H1 (cell line): ENCODE measurements at regions not wholly inside any gene's neighbourhood (a gene's known extent, or its start where the extent isn't known, plus 50 kb on each side); places are given as distances from the start of the nearest gene placed in this dataset.

Experiments used
- CTCF ChIA-PET: fragments of 300-600 bp; sonication (Branson Sonifier 250); formaldehyde crosslinking; loops from one replicate; lab custom pipeline; 2021; ENCODE audit not compliant: partially characterized antibody; lab: Charles Lee
- POLR2A ChIA-PET: fragments of 300-600 bp; sonication (Branson Sonifier 250); formaldehyde crosslinking; loops from one replicate; lab custom pipeline; 2021; ENCODE audit warnings: inconsistent platforms; ENCODE audit not compliant: partially characterized antibody; lab: Charles Lee
- DNase-seq, 2 experiments: peaks; one replicate each; pipeline versions ENCODE4 v3.0.0 to v3.0.0-alpha.2; 2010 to 2022; ENCODE audit warnings: low spot score in 2 of 2, low read depth in 1 of 2, mixed read lengths in 1 of 2
- FAIRE-seq: peaks from 2 replicates; lab custom pipeline; 2011; peaks lifted over from hg19 to GRCh38; lab: Jason Lieb, UNC
- H2AFZ ChIP-seq: 2 replicates; pipeline ENCODE4 v1.8.1; 2012; ENCODE audit warnings: low read length, inconsistent platforms
- H2AK5ac ChIP-seq: 2 replicates; pipeline ENCODE4 v1.6.1; 2013; ENCODE audit warnings: low read depth, low read length
- H2BK120ac ChIP-seq: replicated peaks from 2 replicates; pipeline ENCODE3; 2013; ENCODE audit warnings: low read depth, low read length, inconsistent platforms
- H2BK12ac ChIP-seq: 2 replicates; pipeline ENCODE4 v1.6.1; 2013; ENCODE audit warnings: low read depth, low read length
- H2BK15ac ChIP-seq: 2 replicates; pipeline ENCODE4 v1.6.1; 2013; ENCODE audit warnings: low read length
- H2BK20ac ChIP-seq: 2 replicates; pipeline ENCODE4 v1.6.1; 2013; ENCODE audit warnings: low read length
- H2BK5ac ChIP-seq: 2 replicates; pipeline ENCODE4 v1.6.1; 2013; ENCODE audit warnings: low read depth, low read length
- H3K14ac ChIP-seq: 2 replicates; pipeline ENCODE4 v1.6.1; 2013; ENCODE audit warnings: inconsistent platforms; ENCODE audit not compliant: insufficient read length
- H3K18ac ChIP-seq: 2 replicates; pipeline ENCODE4 v1.6.1; 2013; ENCODE audit warnings: low read length; ENCODE audit errors: extremely low read depth
- H3K23ac ChIP-seq: 2 replicates; pipeline ENCODE4 v1.6.1; 2013; ENCODE audit warnings: inconsistent platforms; ENCODE audit not compliant: insufficient read length
- H3K23me2 ChIP-seq: 2 replicates; pipeline ENCODE4 v1.6.1; 2013; ENCODE audit warnings: low read depth, low read length
- H3K27ac ChIP-seq: 2 replicates; pipeline ENCODE4 v1.6.1; 2011; ENCODE audit warnings: low read depth, low read length, inconsistent platforms
- H3K27me3 ChIP-seq, 4 experiments: replicated peaks in 1 of 4; 1 replicate in 1 of 4; 2 replicates in 3 of 4; pipeline versions ENCODE4 v1.6.1 to v1.8.1; 2011 to 2013; ENCODE audit warnings: low read length in 3 of 4, mild to moderate bottlenecking in 3 of 4, inconsistent platforms in 2 of 4, mixed read lengths in 2 of 4, moderate library complexity in 1 of 4; ENCODE audit not compliant: control insufficient read depth in 3 of 4, insufficient read depth in 3 of 4; ENCODE audit errors: extremely low read depth in 1 of 4
- H3K36me3 ChIP-seq, 4 experiments: 2 replicates each; pipeline versions ENCODE4 v1.6.1 to v1.8.1; 2011 to 2013; ENCODE audit warnings: mild to moderate bottlenecking in 4 of 4, low read length in 3 of 4, moderate library complexity in 2 of 4, control low read depth in 1 of 4, inconsistent platforms in 1 of 4; ENCODE audit not compliant: insufficient read depth in 4 of 4, control insufficient read depth in 2 of 4
- H3K4ac ChIP-seq: replicated peaks from 2 replicates; pipeline ENCODE3; 2013; ENCODE audit warnings: low read length, low read depth, mixed read lengths, inconsistent platforms; ENCODE audit not compliant: insufficient read length
- H3K4me1 ChIP-seq, 4 experiments: replicated peaks in 1 of 4; 1 replicate in 1 of 4; 2 replicates in 3 of 4; pipeline versions ENCODE4 v1.6.1 to v1.8.1; 2011 to 2013; ENCODE audit warnings: low read length in 3 of 4, inconsistent platforms in 2 of 4, mixed read lengths in 1 of 4; ENCODE audit not compliant: insufficient read depth in 4 of 4, control insufficient read depth in 3 of 4
- H3K4me2 ChIP-seq, 2 experiments: 2 replicates each; pipeline versions ENCODE4 v1.6.1 to v1.8.1; 2011 to 2013; ENCODE audit warnings: low read depth in 2 of 2, low read length in 2 of 2, control low read depth in 1 of 2, inconsistent platforms in 1 of 2, mild to moderate bottlenecking in 1 of 2; ENCODE audit not compliant: insufficient read depth in 1 of 2
- H3K4me3 ChIP-seq, 4 experiments: fragments of 200-600, 300-600 bp in 1 of 4; sonication (generic), shearing (Covaris generic), sonication (Bioruptor Twin) in 1 of 4; 2 replicates each; pipeline versions ENCODE4 v1.5.1 to v1.8.1; 2011 to 2016; ENCODE audit warnings: low read length in 4 of 4, low read depth in 3 of 4, control low read depth in 2 of 4, inconsistent platforms in 2 of 4, mild to moderate bottlenecking in 2 of 4, mixed read lengths in 1 of 4, moderate library complexity in 1 of 4; ENCODE audit not compliant: insufficient read depth in 2 of 4; ENCODE audit errors: extremely low read depth in 1 of 4
- H3K56ac ChIP-seq: replicated peaks from 2 replicates; pipeline ENCODE3; 2013; ENCODE audit warnings: low read depth, mild to moderate bottlenecking, mixed read lengths, low read length, inconsistent platforms; ENCODE audit not compliant: insufficient read length
- H3K79me1 ChIP-seq: 2 replicates; pipeline ENCODE4 v1.6.1; 2013; ENCODE audit warnings: low read depth, low read length, control low read depth
- H3K79me2 ChIP-seq, 2 experiments: 2 replicates each; pipeline versions ENCODE4 v1.6.1 to v1.8.1; 2012 to 2013; ENCODE audit warnings: low read length in 2 of 2, mild to moderate bottlenecking in 2 of 2, inconsistent platforms in 1 of 2; ENCODE audit not compliant: insufficient read depth in 2 of 2, control insufficient read depth in 1 of 2
- H3K9ac ChIP-seq, 4 experiments: replicated peaks in 1 of 4; 1 replicate in 1 of 4; 2 replicates in 3 of 4; pipeline versions ENCODE4 v1.6.1 to v1.8.1; 2011 to 2013; ENCODE audit warnings: low read depth in 3 of 4, low read length in 3 of 4, control low read depth in 2 of 4, mild to moderate bottlenecking in 2 of 4, moderate library complexity in 2 of 4, inconsistent platforms in 1 of 4; ENCODE audit errors: extremely low read depth in 1 of 4
- H3K9me3 ChIP-seq, 2 experiments: 2 replicates each; pipeline versions ENCODE4 v1.6.1 to v1.8.1; 2012 to 2013; ENCODE audit warnings: mild to moderate bottlenecking in 2 of 2, moderate library complexity in 2 of 2, control low read depth in 1 of 2, inconsistent platforms in 1 of 2, low read depth in 1 of 2, low read length in 1 of 2, mixed read lengths in 1 of 2; ENCODE audit not compliant: insufficient read depth in 2 of 2
- H4K20me1 ChIP-seq, 2 experiments: replicated peaks in 1 of 2; 2 replicates each; pipeline versions ENCODE3 to v1.8.1; 2011 to 2013; ENCODE audit warnings: inconsistent platforms in 2 of 2, low read length in 2 of 2, mild to moderate bottlenecking in 1 of 2; ENCODE audit not compliant: insufficient read depth in 2 of 2, control insufficient read depth in 1 of 2
- H4K5ac ChIP-seq: 2 replicates; pipeline ENCODE4 v1.6.1; 2013; ENCODE audit warnings: low read length, low read depth, mixed read lengths, inconsistent platforms; ENCODE audit not compliant: insufficient read length
- H4K8ac ChIP-seq: 2 replicates; pipeline ENCODE4 v1.8.0; 2013; ENCODE audit warnings: mild to moderate bottlenecking, moderate library complexity, low read length, inconsistent platforms; ENCODE audit not compliant: insufficient read depth; ENCODE audit errors: extremely low read depth
- H4K91ac ChIP-seq: replicated peaks from 2 replicates; pipeline ENCODE3; 2013; ENCODE audit warnings: low read length, mixed read lengths, inconsistent platforms; ENCODE audit not compliant: insufficient read length
- ASH2L ChIP-seq: fragments of 200-600, 300-600 bp; sonication (generic); IDR thresholded peaks from one replicate; pipeline ENCODE4 v1.7.1; 2017; ENCODE audit warnings: low read length
- BCL11A ChIP-seq, 2 experiments: IDR thresholded peaks; one replicate each; pipeline ENCODE4 v1.6.1; 2011; ENCODE audit warnings: low read depth in 2 of 2, low read length in 2 of 2, mild to moderate bottlenecking in 2 of 2
- BRCA1 ChIP-seq: IDR thresholded peaks from 2 replicates; pipeline ENCODE4 v1.6.1; 2012; ENCODE audit warnings: low read depth, low read length, improper control_type of control experiment
- GABPA ChIP-seq: IDR thresholded peaks from 2 replicates; pipeline ENCODE4 v1.6.1; 2011; ENCODE audit warnings: mild to moderate bottlenecking, low read length, moderate library complexity, borderline replicate concordance; ENCODE audit not compliant: insufficient read depth
- HDAC2 ChIP-seq, 2 experiments: fragments of 300-600 bp in 1 of 2; sonication (generic) in 1 of 2; IDR thresholded peaks; 2 replicates each; pipeline ENCODE4 v1.6.1; 2011 to 2012; ENCODE audit warnings: low read depth in 2 of 2, low read length in 2 of 2, mild to moderate bottlenecking in 2 of 2, moderate library complexity in 2 of 2, borderline replicate concordance in 1 of 2, inconsistent platforms in 1 of 2
- MAFK ChIP-seq: IDR thresholded peaks from 2 replicates; pipeline ENCODE4 v1.6.1; 2012; ENCODE audit warnings: low read depth, mild to moderate bottlenecking, improper control_type of control experiment, low read length
- SP1 ChIP-seq: IDR thresholded peaks from 2 replicates; pipeline ENCODE4 v1.6.1; 2011; ENCODE audit warnings: low read depth, low read length
- YY1 ChIP-seq: IDR thresholded peaks from 2 replicates; pipeline ENCODE4 v1.6.1; 2011; ENCODE audit warnings: low read depth, mild to moderate bottlenecking, low read length
- WGBS, 2 experiments: shearing (Covaris generic) in 1 of 2; methylation state at CpG; one replicate each; pipeline versions ENCODE4 v1.1.6 to v1.1.7; 2013 to 2015; ENCODE audit warnings: low lambda C conversion rate in 2 of 2, mixed read lengths in 2 of 2, inconsistent platforms in 1 of 2, low coverage in 1 of 2, missing lambda C conversion rate in 1 of 2; ENCODE audit not compliant: insufficient replicate concordance in 2 of 2, insufficient coverage in 1 of 2, insufficient read length in 1 of 2; ENCODE audit errors: extremely low coverage in 1 of 2, missing lambda C conversion rate in 1 of 2; 5-methylcytosine and 5-hydroxymethylcytosine counted together

DNA sequence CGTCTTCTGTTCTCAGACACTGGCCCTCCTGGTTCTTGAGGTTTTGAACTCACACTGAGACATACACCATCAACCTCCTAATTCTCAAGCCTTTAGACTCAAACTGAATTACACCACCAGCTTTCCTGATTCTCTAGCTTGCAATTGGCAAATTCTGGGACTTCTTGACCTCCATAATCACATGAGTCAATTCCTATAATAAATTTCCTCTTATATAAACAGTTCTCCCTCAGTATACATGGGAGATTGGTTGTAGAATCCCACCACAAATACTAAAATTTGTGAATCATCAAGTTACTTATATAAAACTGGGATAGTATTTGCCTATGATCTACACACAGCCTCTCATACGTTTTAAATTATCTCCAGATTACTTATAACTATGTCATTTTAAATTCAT is 162.2 kb downstream of the DIO2 start:
- Histone ChIP-seq H2BK120ac (no peak overlapping the region), H2BK5ac (no peak overlapping the region), H3K27me3 (no peaks in the 10 kb centered on the region), H3K79me1 (no peaks in the 10 kb centered on the region), H2AK5ac (no peak overlapping the region)
- CTCF ChIA-PET, result interaction anchor here (1.3 to 3.3 kb wide), 2 partner anchors 7 to 149 kb away, joined by 3 to 11 read pairs; no protein-coding TSS in a partner anchor
- DNase-seq, result no peak
- FAIRE-seq, result peak; percentile 45
- no peak for TF ChIP-seq BRCA1
- no peak for TF ChIP-seq GABPA
- TF ChIP-seq MAFK, result no peak
- no peak for TF ChIP-seq HDAC2 (IDR thresholded peaks at IDR 0.05; ENCODE audit: borderline replicate concordance in 1 of 2, low read depth in 2 of 2, low read length in 2 of 2)
- TF ChIP-seq BCL11A (IDR thresholded peaks at IDR 0.05; ENCODE audit: low read depth in 2 of 2, low read length in 2 of 2), result no peak
- no peak for TF ChIP-seq ASH2L
- TF ChIP-seq SP1, result no peak
- TF ChIP-seq YY1, result no peak
- TF ChIP-seq, all 59 proteins: peak for 0
- WGBS, 2 experiments, result 87% methylated on average over 2 of the region's 2 CpGs; no CpG with 5 or more reads in 1 of the 2 experiments
- Histone ChIP-seq H3K4me1 (no peaks in the 10 kb centered on the region), H2BK12ac (no peak overlapping the region), H3K9me3 (no peaks in the 10 kb centered on the region), H3K18ac (no peak overlapping the region), H3K14ac (no peak overlapping the region), H3K79me2 (no peaks in the 10 kb centered on the region), H3K9ac (no peak overlapping the region), H3K23ac (no peak overlapping the region), H2BK15ac (no peak overlapping the region), H4K5ac (no peak overlapping the region), H2BK20ac (no peak overlapping the region), H4K91ac (no peak overlapping the region), H3K23me2 (no peaks in the 10 kb centered on the region), H4K8ac (no peak overlapping the region), H3K4ac (no peak overlapping the region), H3K4me3 (no peak overlapping the region), H3K27ac (no peak overlapping the region), H3K4me2 (0 out of 4 replicates have a peak overlapping the region, but pooled peaks of 1 of the 2 experiments have one; percentile 21), H2AFZ (peak overlapping the region; percentile 94; the same call in 1 of the 2 replicates), H4K20me1 (no peaks in the 10 kb centered on the region), H3K56ac (no peak overlapping the region), H3K36me3 (no peaks in the 10 kb centered on the region)
- POLR2A ChIA-PET, result no interaction called here
